ENCODE measurements at regions not wholly inside any gene's neighbourhood (a gene's known extent, or its start where the extent isn't known, plus 50 kb on each side); places are given as distances from the start of the nearest gene placed in this dataset.

GRCh38 chr15:35218215-35218614 lies 133.1 kb upstream of the NANOGP8 start:
- H3K4me3 ChIP-seq (ENCODE audit: insufficient read depth, low read length): no peak overlapping the region

GRCh38 chr15:35215093-35215492 lies 130.0 kb upstream of the NANOGP8 start:
- no peak for DNase-seq (ENCODE audit: insufficient read length, low spot score, missing footprints)

More at GRCh38 chr15:35218215-35218614, 133.1 kb upstream of the NANOGP8 start:
- Histone ChIP-seq H3K36me3 (ENCODE audit: insufficient read depth, low read length) (no peaks in the 10 kb centered on the region), H4K20me1 (ENCODE audit: insufficient read depth, low read length) (no peaks in the 10 kb centered on the region), H3K79me2 (ENCODE audit: insufficient read depth, low read length) (no peaks in the 10 kb centered on the region), H3K27me3 (ENCODE audit: insufficient read depth, low read length) (no peaks in the 10 kb centered on the region), H3K27ac (ENCODE audit: low read depth, low read length) (no peak overlapping the region), H3K9me3 (ENCODE audit: low read depth, low read length) (no peaks in the 10 kb centered on the region), H3K4me1 (ENCODE audit: insufficient read depth, low read length) (no peaks in the 10 kb centered on the region), H2AFZ (ENCODE audit: low read length) (no peak overlapping the region), H3K4me2 (ENCODE audit: insufficient read depth, low read length) (no peak overlapping the region)
- TF ChIP-seq CTCF (IDR thresholded peaks at IDR 0.05; ENCODE audit: extremely low read depth, low read depth, low read length): no peak
- DNase-seq (ENCODE audit: insufficient read length, low spot score, missing footprints): no peak

GRCh38 chr15:35211240-35211902 lies 126.3 kb upstream of the NANOGP8 start:
- DNase-seq (ENCODE audit: insufficient read length, low spot score, missing footprints): no peak
- H3K9me3 ChIP-seq (ENCODE audit: low read depth, low read length): no peaks in the 10 kb centered on the region
- no peaks in the 10 kb centered on the region for H3K27me3 ChIP-seq (ENCODE audit: insufficient read depth, low read length)
- H3K4me3 ChIP-seq (ENCODE audit: insufficient read depth, low read length): no peak overlapping the region
- H2AFZ ChIP-seq (ENCODE audit: low read length): no peak overlapping the region
- H4K20me1 ChIP-seq (ENCODE audit: insufficient read depth, low read length): no peaks in the 10 kb centered on the region
- TF ChIP-seq CTCF (IDR thresholded peaks at IDR 0.05; ENCODE audit: extremely low read depth, low read depth, low read length): no peak
- H3K4me2 ChIP-seq (ENCODE audit: insufficient read depth, low read length): no peak overlapping the region
- no peaks in the 10 kb centered on the region for H3K79me2 ChIP-seq (ENCODE audit: insufficient read depth, low read length)
- no peaks in the 10 kb centered on the region for H3K36me3 ChIP-seq (ENCODE audit: insufficient read depth, low read length)
- H3K27ac ChIP-seq (ENCODE audit: low read depth, low read length): no peak overlapping the region
- no peaks in the 10 kb centered on the region for H3K4me1 ChIP-seq (ENCODE audit: insufficient read depth, low read length)

More at GRCh38 chr15:35215093-35215492, 130.0 kb upstream of the NANOGP8 start:
- no peaks in the 10 kb centered on the region for H3K79me2 ChIP-seq (ENCODE audit: insufficient read depth, low read length)
- no peak overlapping the region for H3K27ac ChIP-seq (ENCODE audit: low read depth, low read length)
- no peak overlapping the region for H3K4me2 ChIP-seq (ENCODE audit: insufficient read depth, low read length)
- H2AFZ ChIP-seq (ENCODE audit: low read length): no peak overlapping the region
- no peaks in the 10 kb centered on the region for H4K20me1 ChIP-seq (ENCODE audit: insufficient read depth, low read length)
- TF ChIP-seq CTCF (IDR thresholded peaks at IDR 0.05; ENCODE audit: extremely low read depth, low read depth, low read length): no peak
- H3K9me3 ChIP-seq (ENCODE audit: low read depth, low read length): no peaks in the 10 kb centered on the region
- H3K27me3 ChIP-seq (ENCODE audit: insufficient read depth, low read length): no peaks in the 10 kb centered on the region
- H3K4me1 ChIP-seq (ENCODE audit: insufficient read depth, low read length): no peaks in the 10 kb centered on the region
- no peaks in the 10 kb centered on the region for H3K36me3 ChIP-seq (ENCODE audit: insufficient read depth, low read length)
- H3K4me3 ChIP-seq (ENCODE audit: insufficient read depth, low read length): no peak overlapping the region

GRCh38 chr15:35210370-35210769 lies 125.3 kb upstream of the NANOGP8 start:
- TF ChIP-seq CTCF (IDR thresholded peaks at IDR 0.05; ENCODE audit: extremely low read depth, low read depth, low read length): no peak
- Histone ChIP-seq H3K4me2 (ENCODE audit: insufficient read depth, low read length) (no peak overlapping the region), H3K27ac (ENCODE audit: low read depth, low read length) (no peak overlapping the region), H2AFZ (ENCODE audit: low read length) (no peak overlapping the region), H4K20me1 (ENCODE audit: insufficient read depth, low read length) (no peaks in the 10 kb centered on the region), H3K27me3 (ENCODE audit: insufficient read depth, low read length) (no peaks in the 10 kb centered on the region), H3K36me3 (ENCODE audit: insufficient read depth, low read length) (no peaks in the 10 kb centered on the region), H3K4me3 (ENCODE audit: insufficient read depth, low read length) (no peak overlapping the region), H3K79me2 (ENCODE audit: insufficient read depth, low read length) (no peaks in the 10 kb centered on the region), H3K4me1 (ENCODE audit: insufficient read depth, low read length) (no peaks in the 10 kb centered on the region), H3K9me3 (ENCODE audit: low read depth, low read length) (no peaks in the 10 kb centered on the region)
- no peak for DNase-seq (ENCODE audit: insufficient read length, low spot score, missing footprints)

All from osteoblast (primary cell).